GM19463 (cell line): ENCODE measurements at regions not wholly inside any gene's neighbourhood (a gene's known extent, or its start where the extent isn't known, plus 50 kb on each side); places are given as distances from the start of the nearest gene placed in this dataset.
"Not testable (repeated sequence)": the region's sequence is repeated elsewhere in the genome, so short reads cannot be mapped to it uniquely, and the experiment has no call there.

Experiments
- ATAC-seq: cut with Tn5 transposase; IDR thresholded peaks from one replicate; pipeline ENCODE4 v1.9.1; 2021; ENCODE audit warnings: mild to moderate bottlenecking, moderate library complexity; ENCODE audit not compliant: unreplicated experiment

DNA sequence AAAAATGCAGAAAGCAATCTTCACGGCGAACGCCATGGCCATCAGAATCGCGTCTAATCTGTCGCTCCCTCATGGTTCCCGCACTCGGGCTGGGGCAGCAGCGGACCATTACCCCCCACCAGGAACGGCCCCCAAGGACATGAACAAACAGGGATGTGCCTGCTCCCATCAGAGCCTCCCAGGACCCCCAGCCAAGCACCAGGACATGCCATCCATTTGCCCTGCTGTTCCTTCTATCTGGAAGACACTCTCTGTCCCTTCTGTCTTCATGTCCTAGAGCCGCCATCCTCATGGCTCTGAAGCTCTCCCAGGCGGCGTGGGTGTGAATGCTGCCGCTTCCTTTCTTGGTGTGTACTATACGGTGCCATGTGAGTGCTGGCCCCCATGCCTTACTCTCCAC is 371.8 kb downstream of the BCL11B start:
- no peak for ATAC-seq

DNA sequence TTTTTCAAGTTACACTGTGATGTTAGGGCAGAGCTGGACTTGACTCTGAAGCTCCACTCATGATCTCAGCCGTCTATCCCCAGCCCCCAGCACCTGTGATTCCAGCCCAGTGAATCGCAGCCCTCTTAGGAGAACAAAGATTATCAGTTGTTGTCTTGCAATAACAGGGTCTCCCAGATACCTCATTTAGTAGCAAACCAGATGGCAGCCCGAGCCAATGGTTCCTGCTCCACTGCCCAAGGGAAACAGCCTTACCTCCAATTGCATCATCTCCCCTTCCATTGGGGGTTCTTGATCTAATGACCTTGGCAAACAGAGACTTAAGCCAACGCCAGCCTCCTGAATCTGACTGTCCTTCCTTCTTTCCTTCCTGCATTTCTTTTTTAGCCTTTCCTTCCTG is 371.2 kb downstream of the BCL11B start:
- ATAC-seq = no peak

DNA sequence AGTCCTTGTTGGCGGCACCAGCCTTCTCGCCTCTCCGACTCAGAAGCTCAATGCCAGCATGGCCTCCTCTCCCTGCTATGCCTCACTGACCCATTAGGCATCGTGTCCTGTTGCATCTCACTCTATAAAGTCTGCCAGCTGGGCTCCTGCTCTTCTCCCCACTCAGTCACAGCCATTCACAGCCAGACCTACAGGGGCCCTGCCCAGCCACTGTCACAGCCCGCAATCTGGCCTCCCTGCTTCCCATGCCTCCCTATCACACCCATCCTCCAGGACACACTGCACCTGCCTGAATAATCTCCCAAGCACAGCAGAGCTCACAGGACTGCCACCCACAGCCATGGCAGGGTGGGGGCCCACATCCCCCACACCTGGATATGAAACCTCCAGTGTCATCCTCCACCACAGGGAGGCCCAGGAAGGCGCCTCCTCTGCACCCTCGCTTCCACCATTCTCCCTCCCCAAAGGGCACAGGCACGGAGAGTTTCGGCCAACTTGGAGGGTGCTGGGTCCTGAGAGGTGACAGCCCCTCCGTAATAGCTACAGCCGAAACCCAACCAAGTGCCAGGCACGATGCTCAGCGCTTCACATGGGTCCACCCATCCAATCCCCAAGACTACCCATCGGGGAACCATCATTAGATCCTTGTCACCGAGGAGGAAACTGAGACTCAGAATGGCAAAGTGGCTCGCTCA is 370.3 kb downstream of the BCL11B start:
- ATAC-seq = no peak

DNA sequence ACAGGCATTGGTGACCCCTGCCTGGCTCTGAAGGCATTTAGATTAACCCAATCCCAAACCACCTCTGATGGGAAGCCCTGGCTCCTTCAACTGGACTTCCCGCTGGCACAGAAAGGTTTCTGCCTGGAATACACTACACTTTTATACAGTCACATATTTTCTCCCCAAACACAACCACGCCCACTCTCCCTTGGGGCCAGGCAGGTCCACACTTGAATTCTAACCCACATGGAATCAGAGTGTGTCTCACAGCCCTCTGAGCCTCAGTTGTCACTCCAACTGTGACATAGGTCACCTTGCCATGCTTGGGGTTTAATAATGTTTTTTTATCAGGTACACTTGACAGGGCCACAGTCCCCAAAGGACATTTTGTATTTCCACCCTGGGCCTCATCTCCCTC is 368.6 kb downstream of the BCL11B start:
- no peak for ATAC-seq

DNA sequence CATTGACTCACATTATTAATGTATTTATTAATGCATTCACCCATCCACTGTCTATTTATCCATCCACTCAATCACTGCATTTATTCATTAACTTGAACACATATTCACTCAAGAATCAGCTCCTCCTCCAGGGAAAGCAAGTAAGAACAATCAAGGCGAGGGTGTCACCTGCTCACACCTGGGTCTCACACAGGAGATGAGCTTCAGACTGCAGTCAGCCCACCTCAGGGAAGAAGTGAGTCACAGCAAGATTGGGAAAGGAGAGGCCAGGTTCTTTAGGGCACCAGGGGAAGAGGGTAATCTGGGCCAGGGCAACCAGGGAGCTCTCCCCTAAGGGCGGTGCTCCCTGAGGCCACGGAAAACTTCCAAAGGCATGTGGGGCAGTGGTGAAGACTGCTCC is 367.3 kb downstream of the BCL11B start:
- no peak for ATAC-seq

DNA sequence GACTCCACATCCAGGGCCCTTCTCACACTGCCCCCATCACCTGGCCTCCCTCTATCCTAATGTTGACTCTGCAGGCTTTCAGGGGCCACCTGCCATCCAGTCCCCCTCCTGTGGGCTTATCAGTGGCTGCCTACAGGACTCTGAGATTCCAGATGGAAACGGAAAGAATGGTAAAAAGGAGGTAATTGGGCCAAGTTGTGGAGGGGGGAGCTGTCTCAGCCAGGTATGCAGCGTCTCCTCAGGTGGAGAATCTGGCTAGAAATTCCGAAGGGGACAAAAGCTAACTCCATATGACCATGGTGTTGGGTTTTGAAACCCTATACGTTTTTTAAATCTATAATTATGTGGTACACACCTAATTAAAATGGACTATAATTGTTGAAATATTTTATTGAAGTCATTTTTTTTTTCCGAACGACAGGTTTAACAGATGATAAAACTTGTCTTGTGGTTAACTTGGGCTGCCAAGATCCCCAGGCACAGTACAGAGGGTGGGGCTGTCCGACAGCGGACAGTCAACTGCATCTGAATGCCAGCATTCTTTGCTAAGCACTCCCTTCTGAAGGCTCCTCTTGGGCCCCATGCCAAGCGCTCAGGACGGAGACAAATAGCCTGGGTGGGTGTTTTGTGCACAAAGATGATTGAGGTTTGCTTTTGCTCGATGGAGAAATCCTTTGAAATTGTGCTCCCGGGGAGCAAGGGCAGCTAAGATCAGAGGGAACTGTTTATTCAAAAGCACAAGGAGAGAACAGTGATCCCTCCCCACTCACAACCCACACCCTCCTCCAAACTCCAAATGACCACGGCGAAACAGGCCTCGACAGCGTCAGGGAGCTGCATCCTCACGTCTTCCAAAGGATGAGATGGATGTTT is 365.6 kb downstream of the BCL11B start:
- no peak for ATAC-seq

DNA sequence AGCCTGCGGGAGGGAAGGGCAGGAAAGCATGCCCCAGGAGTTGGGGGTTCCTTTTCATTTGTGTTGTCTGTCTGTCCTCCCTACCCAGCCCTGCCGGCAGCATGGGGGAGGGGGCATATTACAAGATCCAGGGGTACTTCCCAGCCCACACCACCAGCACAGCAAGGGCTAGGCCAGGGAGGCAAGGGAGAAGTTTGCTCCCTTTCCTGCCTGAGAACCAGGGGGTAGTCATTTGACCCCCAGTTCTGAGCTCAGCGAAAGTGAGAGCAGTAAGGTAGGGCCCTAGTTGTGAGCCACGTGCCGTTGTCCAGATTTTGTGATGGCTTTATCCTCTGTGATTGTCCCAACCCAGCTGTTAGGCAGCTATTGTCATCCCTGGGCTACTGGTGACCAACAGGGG is 364.7 kb downstream of the BCL11B start:
- no peak for ATAC-seq

DNA sequence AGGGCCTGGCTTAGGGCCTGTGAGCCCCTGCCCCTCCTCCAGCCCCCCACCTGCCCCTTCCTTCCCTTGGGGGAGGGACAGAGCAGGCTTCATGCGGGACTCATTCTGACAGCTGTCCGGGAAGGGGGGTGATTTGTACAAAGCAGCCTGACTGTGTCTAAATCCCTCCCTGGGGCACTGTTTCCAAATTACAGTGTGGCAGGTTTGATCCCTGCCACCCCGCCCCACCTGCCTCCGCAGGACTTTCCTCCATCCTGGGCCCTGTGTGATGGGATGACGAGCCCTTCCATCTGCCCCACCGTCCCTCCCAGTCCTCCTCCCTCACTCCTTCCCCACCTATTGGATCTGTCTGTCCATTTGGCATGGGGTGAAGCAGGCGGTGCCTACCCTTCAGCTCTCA is 363.9 kb downstream of the BCL11B start:
- no peak for ATAC-seq

DNA sequence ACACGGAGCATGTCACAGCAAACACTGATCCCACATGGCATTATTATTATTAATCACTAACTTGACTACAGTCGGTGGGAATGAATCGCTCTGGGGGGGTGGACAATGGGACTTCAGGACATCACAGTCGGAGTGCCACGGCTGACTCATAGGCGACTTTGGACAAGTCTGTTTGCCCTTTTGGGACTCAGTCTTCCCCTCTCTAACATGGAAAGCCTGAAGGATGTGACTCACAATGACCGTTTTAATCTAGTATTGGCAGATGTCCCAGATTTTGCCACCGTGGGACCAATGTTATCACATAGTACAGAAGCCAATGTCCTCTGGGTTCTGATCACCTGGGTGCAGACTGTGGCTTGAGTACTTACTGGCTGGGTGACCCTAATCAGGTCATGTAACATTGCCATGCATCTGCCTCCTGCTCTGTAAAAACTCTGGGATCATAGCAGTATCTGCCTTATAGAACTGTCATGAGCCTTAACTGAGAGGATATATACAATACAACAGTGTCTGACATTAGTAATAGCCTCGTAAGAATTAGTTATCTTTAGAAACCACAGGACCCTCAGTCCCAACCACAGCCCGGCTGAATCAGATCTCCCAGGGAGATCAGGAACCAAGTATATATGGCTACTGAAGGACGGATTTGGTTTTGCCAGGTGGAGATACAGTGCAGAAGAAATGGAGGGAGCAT is 362.6 kb downstream of the BCL11B start:
- ATAC-seq = no peak

DNA sequence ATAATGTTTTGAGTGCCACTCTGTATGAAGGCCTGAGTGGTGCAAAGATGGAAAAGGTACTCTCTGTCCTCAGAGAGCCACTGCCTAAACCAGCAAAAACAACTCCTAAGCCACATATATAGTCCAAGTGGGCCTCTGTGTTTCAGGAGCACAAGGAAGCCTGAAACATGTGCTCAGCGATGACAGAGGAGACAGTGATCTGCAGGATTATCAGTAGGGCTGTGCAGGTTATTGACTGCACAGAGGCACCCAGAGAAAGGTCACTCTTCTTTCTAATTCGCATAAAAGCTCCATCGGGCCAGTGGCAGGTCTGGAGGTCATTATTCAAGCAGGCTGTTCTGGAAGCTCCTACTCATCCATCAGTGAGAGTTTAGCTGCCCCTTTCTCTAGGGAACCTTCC is 361.9 kb downstream of the BCL11B start:
- no peak for ATAC-seq

DNA sequence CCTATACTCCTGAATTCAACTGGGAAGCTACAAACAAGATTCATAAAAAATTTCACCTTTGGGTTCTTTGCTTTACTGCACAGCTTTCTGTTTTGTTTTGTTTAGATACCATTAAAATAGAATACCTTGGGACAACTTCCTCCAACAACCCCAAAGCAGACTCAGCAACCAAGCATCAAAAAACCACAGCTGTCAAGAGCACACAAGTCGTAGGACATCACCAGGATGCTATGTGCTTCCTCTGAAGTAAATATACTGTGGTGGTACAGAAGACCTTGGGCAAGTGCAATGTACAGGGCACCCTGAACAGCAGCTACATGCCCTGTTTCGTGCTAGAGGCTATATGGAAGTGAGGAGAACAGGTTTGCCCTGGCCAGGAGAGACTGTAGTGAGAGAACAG is 359.3 kb downstream of the BCL11B start:
- no peak for ATAC-seq

DNA sequence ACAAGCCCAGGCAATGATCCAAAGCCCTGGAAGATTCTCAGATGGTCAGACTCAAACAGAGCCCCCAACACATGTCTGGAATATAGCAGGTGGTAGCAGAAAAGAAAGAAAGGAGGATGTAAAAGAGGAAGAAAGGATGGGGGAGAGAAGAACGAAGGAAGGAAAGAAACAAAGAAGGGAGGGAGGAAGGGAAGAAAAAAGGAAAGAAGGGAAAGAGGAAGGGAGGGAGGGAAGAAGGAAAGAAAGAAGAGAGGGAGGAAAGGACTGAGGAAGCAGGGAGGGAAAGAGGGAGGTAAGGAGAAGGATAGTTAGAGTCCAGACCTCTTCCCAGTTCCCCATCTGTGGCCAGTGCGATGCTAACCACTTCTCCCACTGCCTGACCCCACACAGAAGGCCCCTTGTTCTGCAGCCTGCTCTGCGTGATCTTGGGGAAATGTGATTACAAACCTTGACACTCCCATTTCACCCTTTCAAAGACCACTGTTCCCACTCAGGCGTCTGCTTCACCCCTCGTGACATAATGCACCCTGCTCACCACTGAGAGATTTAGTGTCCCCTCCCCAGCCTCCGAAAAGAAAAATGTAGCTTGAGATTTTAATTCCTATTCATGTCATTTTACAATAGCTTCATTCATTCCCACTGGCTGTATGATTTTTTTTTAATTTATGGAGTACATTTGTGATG is 357.9 kb downstream of the BCL11B start:
- no peak for ATAC-seq

DNA sequence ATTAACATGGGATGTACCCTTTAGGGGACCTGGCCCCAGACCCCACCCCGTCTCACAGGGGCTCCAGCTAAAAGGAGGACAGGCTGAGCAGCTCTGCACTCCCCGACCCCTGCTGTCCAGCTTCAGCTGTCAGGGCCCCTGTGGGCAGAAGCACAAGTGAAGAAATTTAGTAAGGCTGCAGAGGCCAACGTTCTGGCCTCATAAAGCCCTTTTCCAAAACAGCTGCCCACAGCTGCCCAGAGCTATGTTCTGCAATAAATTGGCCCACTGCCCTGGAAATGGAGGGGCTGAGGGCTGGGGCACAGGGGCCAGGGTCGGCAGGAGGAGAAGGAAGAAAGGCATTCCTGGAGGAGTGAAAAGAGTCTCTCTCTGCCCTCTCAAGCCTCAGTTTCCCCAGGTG is 357.1 kb downstream of the BCL11B start:
- ATAC-seq = no peak

DNA sequence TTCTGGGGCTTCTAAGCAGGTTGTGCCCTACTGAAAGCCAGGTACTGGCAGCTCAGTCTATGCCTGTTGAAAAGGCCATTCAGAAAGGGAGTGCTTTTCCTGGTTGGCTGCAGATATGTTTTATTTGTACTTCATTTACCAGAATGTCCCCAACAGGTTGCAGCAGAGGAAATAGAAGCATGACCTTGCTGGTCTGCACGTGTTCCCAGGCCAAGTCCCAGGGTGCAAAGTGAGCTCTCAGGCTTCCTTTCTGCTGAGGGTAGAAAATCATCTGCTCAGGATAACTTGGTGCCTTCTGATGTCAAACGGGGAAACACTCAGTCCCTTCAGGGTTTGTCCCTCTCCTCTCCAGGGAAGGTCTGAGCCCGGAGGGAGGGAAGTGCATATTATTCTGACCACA is 356.4 kb downstream of the BCL11B start:
- no peak for ATAC-seq

DNA sequence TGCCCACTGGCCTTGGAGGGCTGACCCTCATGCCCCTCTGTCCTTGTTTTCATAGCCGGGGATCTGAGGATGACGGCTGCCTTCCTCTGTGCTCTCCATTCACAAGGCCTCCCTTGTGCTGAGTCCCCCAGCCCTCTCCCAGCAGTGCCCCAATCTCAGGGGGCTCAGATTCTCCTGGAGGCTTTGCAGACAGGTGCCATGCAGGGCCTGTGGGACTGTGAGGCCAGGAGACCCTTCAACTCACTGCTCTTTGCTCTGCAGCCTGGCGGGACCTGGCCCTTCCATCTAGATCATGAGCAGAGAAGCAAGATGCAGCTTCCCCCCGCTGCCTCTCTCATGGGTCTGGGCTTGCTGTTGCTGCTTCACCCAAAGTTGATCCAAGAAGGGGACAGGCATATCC is 356.0 kb downstream of the BCL11B start:
- no peak for ATAC-seq

DNA sequence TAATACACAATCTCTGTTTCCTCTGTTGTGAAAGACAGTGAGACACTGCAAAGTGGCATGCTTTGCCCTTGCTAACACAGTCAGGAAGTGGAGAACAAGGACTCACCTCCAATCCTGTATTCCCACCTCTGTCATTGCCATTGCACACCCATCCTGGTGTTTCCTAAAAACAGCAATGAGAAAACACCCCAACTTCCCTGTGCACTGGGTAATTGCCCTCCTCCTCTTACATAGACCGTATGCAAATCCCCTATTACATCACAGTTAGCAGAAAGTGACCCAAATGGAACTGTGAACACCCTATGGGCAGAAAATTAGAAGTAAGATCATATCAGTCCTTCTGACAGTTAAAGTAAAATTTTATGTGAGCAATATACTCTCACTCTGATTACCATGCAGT is 355.5 kb downstream of the BCL11B start:
- ATAC-seq = no peak

DNA sequence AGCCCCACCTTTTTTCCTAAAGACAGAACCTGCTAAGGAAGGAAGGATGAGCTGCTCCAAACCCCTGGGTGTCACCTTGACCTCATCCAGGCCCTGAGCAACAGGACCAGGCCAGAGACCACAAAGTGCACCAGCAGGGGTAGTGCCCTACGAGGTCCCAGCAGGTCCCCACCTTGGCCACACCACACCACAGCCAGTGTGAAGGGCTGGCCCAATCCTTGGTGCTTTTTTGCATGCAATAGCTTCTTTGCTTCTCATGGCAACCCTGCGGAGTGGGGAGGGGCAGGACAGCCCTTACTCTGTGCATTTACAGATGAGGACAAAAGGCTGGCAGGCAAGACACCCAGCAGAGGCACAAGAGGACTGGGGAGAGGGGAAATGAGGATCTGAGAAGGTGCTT is 352.6 kb downstream of the BCL11B start:
- no peak for ATAC-seq

DNA sequence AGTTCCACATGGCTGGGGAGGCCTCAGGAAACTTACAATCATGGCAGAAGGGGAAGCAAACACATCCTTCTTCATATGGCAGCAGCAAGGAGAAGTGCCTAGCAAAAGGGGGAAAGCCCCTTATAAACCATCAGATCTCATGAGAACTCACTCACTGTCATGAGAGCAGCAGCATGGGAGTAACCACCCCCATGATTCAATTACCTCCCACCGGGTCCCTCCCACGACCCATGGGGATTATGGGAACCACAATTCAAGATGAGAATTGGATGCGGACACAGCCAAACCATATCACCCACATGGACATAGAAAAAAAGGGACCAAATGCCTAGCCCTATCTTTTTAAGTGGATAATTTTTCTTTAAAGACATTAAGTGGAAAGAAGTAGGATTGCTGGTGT is 350.7 kb downstream of the BCL11B start:
- ATAC-seq = not testable (repeated sequence)

DNA sequence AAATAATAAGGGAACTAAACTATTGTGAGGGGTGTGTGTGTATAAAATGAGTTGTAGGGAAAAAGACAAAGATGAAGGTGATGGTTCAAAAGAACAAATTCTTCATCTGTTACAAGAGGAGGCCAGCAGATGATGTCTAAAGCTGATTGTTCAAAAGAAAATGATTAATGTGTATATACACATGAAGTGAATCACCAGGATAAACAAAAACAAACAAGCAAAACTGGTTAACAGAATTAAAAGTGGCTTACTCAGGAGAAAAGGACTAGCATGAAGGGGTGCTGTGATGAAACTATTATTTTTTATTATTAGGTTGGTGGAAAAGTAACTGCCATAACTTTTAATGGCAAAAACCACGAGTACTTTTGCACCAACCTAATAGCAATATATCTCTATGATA is 348.4 kb downstream of the BCL11B start:
- no peak for ATAC-seq

DNA sequence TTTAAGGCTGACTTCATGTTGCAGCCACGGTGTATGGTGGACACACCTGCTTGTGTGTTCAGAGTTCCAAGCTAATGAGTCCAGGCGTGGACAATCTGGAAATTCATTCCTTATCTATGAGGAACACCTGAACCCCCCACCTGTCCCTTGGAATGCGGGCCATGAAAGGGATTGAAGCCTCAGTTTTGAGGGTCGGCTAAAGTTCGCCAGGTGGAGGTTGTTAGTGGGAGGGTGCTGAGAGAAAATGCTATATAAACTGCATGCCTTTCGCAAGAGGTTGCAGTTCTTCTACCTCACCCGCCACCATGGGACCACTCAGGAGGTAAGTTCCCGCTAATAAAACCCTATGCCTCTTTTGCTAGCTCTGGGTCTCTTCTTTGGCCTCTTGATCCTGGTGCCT is 348.0 kb downstream of the BCL11B start:
- no peak for ATAC-seq

DNA sequence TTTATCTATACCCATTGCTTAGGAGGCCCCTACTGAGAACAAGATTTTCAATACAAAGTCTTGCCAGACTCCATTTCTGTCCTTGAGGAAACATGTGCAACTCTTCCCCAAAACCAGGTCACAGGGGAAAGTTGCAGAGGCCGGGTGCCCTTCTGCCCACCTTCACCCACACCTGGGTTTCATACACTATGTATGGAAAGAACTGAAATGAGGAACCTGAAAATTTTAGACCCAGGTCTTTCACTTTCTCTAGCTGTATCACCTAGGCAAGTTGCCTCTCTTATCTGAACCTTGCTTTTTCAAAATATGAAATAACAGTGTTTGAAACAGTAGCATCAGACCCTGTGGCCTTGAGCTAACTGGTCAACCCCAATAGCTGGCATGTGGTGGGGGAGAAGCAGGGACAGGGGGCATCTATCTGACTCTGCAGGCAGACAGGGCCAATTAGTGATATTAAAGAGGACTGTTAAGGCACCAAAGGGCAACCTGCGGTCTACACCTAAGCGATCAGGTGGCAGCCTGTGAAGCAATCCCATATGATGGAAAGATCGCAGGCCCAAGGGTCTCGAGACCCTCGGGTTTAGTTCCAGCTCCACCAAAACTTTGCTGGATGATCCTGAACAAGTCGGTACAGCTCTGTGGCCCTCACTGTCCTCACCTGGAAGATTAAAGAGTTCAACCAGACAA is 346.5 kb downstream of the BCL11B start:
- no peak for ATAC-seq
